Hepatocyte (in vitro differentiated cells): ENCODE measurements at regions not wholly inside any gene's neighbourhood (a gene's known extent, or its start where the extent isn't known, plus 50 kb on each side); places are given as distances from the start of the nearest gene placed in this dataset.

ENCODE experiments used
- DNase-seq: peaks from one replicate; pipeline ENCODE4 v3.0.0-alpha.2; 2016; ENCODE audit warnings: low spot score
- H2AFZ ChIP-seq: fragments of 200-600 bp; sonication (generic); 2 replicates; pipeline ENCODE4 v1.6.0; 2016; ENCODE audit warnings: antibody characterized with exemption, mild to moderate bottlenecking
- H3K27ac ChIP-seq: fragments of 200-600 bp; sonication (generic); 2 replicates; pipeline ENCODE4 v1.5.1; 2016; ENCODE audit warnings: mild to moderate bottlenecking
- H3K27me3 ChIP-seq: fragments of 200-600 bp; sonication (generic); 2 replicates; pipeline ENCODE4 v1.6.1; 2016
- H3K36me3 ChIP-seq: fragments of 200-600 bp; sonication (generic); replicated peaks from 2 replicates; pipeline ENCODE4 v1.5.1; 2016; ENCODE audit warnings: low read depth; ENCODE audit not compliant: insufficient read depth
- H3K4me1 ChIP-seq: fragments of 200-600 bp; sonication (generic); 2 replicates; pipeline ENCODE4 v1.5.1; 2016; ENCODE audit warnings: mild to moderate bottlenecking, moderate library complexity; ENCODE audit not compliant: insufficient read depth
- H3K4me2 ChIP-seq: fragments of 200-600 bp; sonication (generic); 2 replicates; pipeline ENCODE4 v1.6.0; 2016
- H3K4me3 ChIP-seq: fragments of 200-600 bp; sonication (generic); 2 replicates; pipeline ENCODE4 v1.5.1; 2016; ENCODE audit warnings: mild to moderate bottlenecking
- H3K79me2 ChIP-seq: fragments of 200-600 bp; sonication (generic); 2 replicates; pipeline ENCODE4 v1.6.0; 2017; ENCODE audit warnings: mild to moderate bottlenecking
- H3K9me2 ChIP-seq: fragments of 200-600 bp; sonication (generic); replicated peaks from 2 replicates; pipeline ENCODE4 v1.6.0; 2017; ENCODE audit warnings: mild to moderate bottlenecking; ENCODE audit not compliant: insufficient read depth
- H3K9me3 ChIP-seq: fragments of 200-600 bp; sonication (generic); 2 replicates; pipeline ENCODE4 v1.5.1; 2016; ENCODE audit warnings: low read depth, mild to moderate bottlenecking
- H4K20me1 ChIP-seq: fragments of 200-600 bp; sonication (generic); 2 replicates; pipeline ENCODE4 v1.6.0; 2016; ENCODE audit warnings: mild to moderate bottlenecking; ENCODE audit not compliant: insufficient read depth, poor library complexity, severe bottlenecking
- EZH2 ChIP-seq: fragments of 200-600 bp; sonication (generic); IDR thresholded peaks from 2 replicates; pipeline ENCODE4 v1.6.1; 2016; ENCODE audit warnings: antibody characterized with exemption, mild to moderate bottlenecking, borderline replicate concordance
- EZH2phosphoT487 ChIP-seq: fragments of 200-600 bp; sonication (generic); IDR thresholded peaks from one replicate; pipeline ENCODE4 v1.6.1; 2018; ENCODE audit warnings: antibody characterized with exemption, mild to moderate bottlenecking, low read depth, moderate library complexity; ENCODE audit not compliant: unreplicated experiment, severe bottlenecking
- whole genome bisulfite sequencing: methylation state at CpG from one replicate; pipeline ENCODE4 v1.1.6; 2016; ENCODE audit warnings: low lambda C conversion rate; ENCODE audit errors: missing lambda C conversion rate; 5-methylcytosine and 5-hydroxymethylcytosine counted together
- TF ChIP-seq, protein P1 (sequence below): fragments of 200-600 bp; sonication (generic); IDR thresholded peaks from 2 replicates; pipeline ENCODE4 v1.5.1; 2016; ENCODE audit warnings: antibody characterized with exemption, mild to moderate bottlenecking; ENCODE audit not compliant: poor library complexity

- 89% methylated on average over 4 of the region's 4 CpGs for WGBS
- Histone ChIP-seq H3K4me2 (no peak overlapping the region), H3K9me3 (no peaks in the 10 kb centered on the region), H2AFZ (no peak overlapping the region), H3K36me3 (no peaks in the 10 kb centered on the region), H3K4me1 (no peaks in the 10 kb centered on the region), H3K27ac (no peak overlapping the region), H3K27me3 (no peaks in the 10 kb centered on the region), H3K4me3 (no peak overlapping the region), H4K20me1 (no peaks in the 10 kb centered on the region), H3K79me2 (no peaks in the 10 kb centered on the region), H3K9me2 (no peaks in the 10 kb centered on the region)
- TF ChIP-seq, protein P1, sequence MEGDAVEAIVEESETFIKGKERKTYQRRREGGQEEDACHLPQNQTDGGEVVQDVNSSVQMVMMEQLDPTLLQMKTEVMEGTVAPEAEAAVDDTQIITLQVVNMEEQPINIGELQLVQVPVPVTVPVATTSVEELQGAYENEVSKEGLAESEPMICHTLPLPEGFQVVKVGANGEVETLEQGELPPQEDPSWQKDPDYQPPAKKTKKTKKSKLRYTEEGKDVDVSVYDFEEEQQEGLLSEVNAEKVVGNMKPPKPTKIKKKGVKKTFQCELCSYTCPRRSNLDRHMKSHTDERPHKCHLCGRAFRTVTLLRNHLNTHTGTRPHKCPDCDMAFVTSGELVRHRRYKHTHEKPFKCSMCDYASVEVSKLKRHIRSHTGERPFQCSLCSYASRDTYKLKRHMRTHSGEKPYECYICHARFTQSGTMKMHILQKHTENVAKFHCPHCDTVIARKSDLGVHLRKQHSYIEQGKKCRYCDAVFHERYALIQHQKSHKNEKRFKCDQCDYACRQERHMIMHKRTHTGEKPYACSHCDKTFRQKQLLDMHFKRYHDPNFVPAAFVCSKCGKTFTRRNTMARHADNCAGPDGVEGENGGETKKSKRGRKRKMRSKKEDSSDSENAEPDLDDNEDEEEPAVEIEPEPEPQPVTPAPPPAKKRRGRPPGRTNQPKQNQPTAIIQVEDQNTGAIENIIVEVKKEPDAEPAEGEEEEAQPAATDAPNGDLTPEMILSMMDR = no peak
- TF ChIP-seq EZH2 (no peak), EZH2phosphoT487 (no peak)
- no peak for DNase-seq
Measured at GRCh38 chr10:113267619-113268562, 285.0 kb upstream of the HABP2 start.

- Histone ChIP-seq H3K9me2 (no peaks in the 10 kb centered on the region), H3K4me1 (no peaks in the 10 kb centered on the region), H2AFZ (no peak overlapping the region), H3K27ac (no peak overlapping the region), H3K4me2 (no peak overlapping the region), H3K36me3 (no peaks in the 10 kb centered on the region), H4K20me1 (no peaks in the 10 kb centered on the region), H3K9me3 (no peaks in the 10 kb centered on the region), H3K4me3 (no peak overlapping the region), H3K27me3 (no peaks in the 10 kb centered on the region), H3K79me2 (no peaks in the 10 kb centered on the region)
- DNase-seq = no peak
- TF ChIP-seq, protein P1 = no peak
- no peak for TF ChIP-seq EZH2
- TF ChIP-seq EZH2phosphoT487 = no peak
- WGBS = 87% methylated on average over 2 of the region's 2 CpGs
Measured at GRCh38 chr10:113269333-113269732, 283.5 kb upstream of the HABP2 start.

GRCh38 chr10:113272511-113272910 lies 280.3 kb upstream of the HABP2 start:
- Histone ChIP-seq H3K4me1 (no peaks in the 10 kb centered on the region), H3K79me2 (no peaks in the 10 kb centered on the region), H3K9me2 (no peaks in the 10 kb centered on the region), H3K4me3 (no peak overlapping the region), H4K20me1 (no peaks in the 10 kb centered on the region), H3K27ac (no peak overlapping the region), H3K4me2 (no peak overlapping the region), H3K36me3 (no peaks in the 10 kb centered on the region), H3K9me3 (no peaks in the 10 kb centered on the region), H3K27me3 (no peaks in the 10 kb centered on the region), H2AFZ (no peak overlapping the region)
- TF ChIP-seq EZH2phosphoT487 (no peak), EZH2 (no peak)
- TF ChIP-seq, protein P1 = no peak
- 94% methylated on average over 5 of the region's 5 CpGs for WGBS
- DNase-seq = no peak
